H9 (cell line): ENCODE measurements at regions not wholly inside any gene's neighbourhood (a gene's known extent, or its start where the extent isn't known, plus 50 kb on each side); places are given as distances from the start of the nearest gene placed in this dataset.

Source experiments
- DNase-seq: peaks from one replicate; pipeline ENCODE4 v3.0.0-alpha.2; 2017
- H2AFZ ChIP-seq: one replicate; pipeline ENCODE4 v1.6.1; 2013; ENCODE audit warnings: mild to moderate bottlenecking, low read length, control low read depth, moderate library complexity
- H2AK5ac ChIP-seq: 2 replicates; pipeline ENCODE4 v1.6.1; 2013; ENCODE audit warnings: low read length, control low read depth, mixed read lengths; ENCODE audit not compliant: insufficient read length
- H2BK120ac ChIP-seq: one replicate; pipeline ENCODE4 v1.6.1; 2013; ENCODE audit warnings: low read depth, mild to moderate bottlenecking, low read length, control low read depth, inconsistent platforms; ENCODE audit not compliant: poor library complexity, severe bottlenecking
- H2BK12ac ChIP-seq: 2 replicates; pipeline ENCODE4 v1.6.1; 2013; ENCODE audit warnings: low read length, control low read depth, mixed read lengths, low read depth; ENCODE audit not compliant: insufficient read length
- H2BK15ac ChIP-seq: 2 replicates; pipeline ENCODE4 v1.6.1; 2013; ENCODE audit warnings: low read depth, low read length, control low read depth
- H2BK20ac ChIP-seq: one replicate; pipeline ENCODE4 v1.6.1; 2013; ENCODE audit warnings: low read depth, mild to moderate bottlenecking, low read length, control low read depth, inconsistent platforms; ENCODE audit not compliant: poor library complexity, severe bottlenecking
- H2BK5ac ChIP-seq: 2 replicates; pipeline ENCODE4 v1.6.1; 2013; ENCODE audit warnings: low read length, control low read depth, mixed read lengths; ENCODE audit not compliant: insufficient read length
- H3K14ac ChIP-seq: 2 replicates; pipeline ENCODE4 v1.6.1; 2013; ENCODE audit warnings: low read length, control low read depth; ENCODE audit not compliant: insufficient read depth
- H3K18ac ChIP-seq: 2 replicates; pipeline ENCODE4 v1.6.1; 2013; ENCODE audit warnings: low read depth, mild to moderate bottlenecking, mixed read lengths, low read length, control low read depth; ENCODE audit not compliant: insufficient read length
- H3K23ac ChIP-seq: 2 replicates; pipeline ENCODE4 v1.6.1; 2013; ENCODE audit warnings: low read length, control low read depth, mixed read lengths, low read depth; ENCODE audit not compliant: insufficient read length
- H3K23me2 ChIP-seq: 2 replicates; pipeline ENCODE4 v1.6.1; 2013; ENCODE audit warnings: low read depth, mild to moderate bottlenecking, mixed read lengths, low read length, control low read depth; ENCODE audit not compliant: insufficient read length, poor library complexity, severe bottlenecking
- H3K27ac ChIP-seq: 2 replicates; pipeline ENCODE4 v1.5.1; 2013; ENCODE audit warnings: low read length, control low read depth, mixed read lengths, low read depth; ENCODE audit not compliant: insufficient read length
- H3K27me3 ChIP-seq: 2 replicates; pipeline ENCODE4 v1.6.1; 2013; ENCODE audit warnings: low read length, control low read depth, inconsistent platforms; ENCODE audit not compliant: insufficient read depth
- H3K4ac ChIP-seq: 2 replicates; pipeline ENCODE4 v1.6.1; 2013; ENCODE audit warnings: low read depth, mild to moderate bottlenecking, control low read depth, inconsistent platforms, low read length, moderate library complexity
- H3K4me1 ChIP-seq: 2 replicates; pipeline ENCODE4 v1.6.1; 2013; ENCODE audit warnings: low read length, control low read depth, inconsistent platforms; ENCODE audit not compliant: insufficient read depth
- H3K4me2 ChIP-seq: 2 replicates; pipeline ENCODE4 v1.6.1; 2013; ENCODE audit warnings: low read length, control low read depth, mixed read lengths; ENCODE audit not compliant: insufficient read length, insufficient read depth
- H3K56ac ChIP-seq: 2 replicates; pipeline ENCODE4 v1.6.1; 2013; ENCODE audit warnings: low read depth, mild to moderate bottlenecking, mixed read lengths, low read length, control low read depth; ENCODE audit not compliant: insufficient read length
- H3K79me1 ChIP-seq: 2 replicates; pipeline ENCODE4 v1.6.1; 2013; ENCODE audit warnings: low read depth, mild to moderate bottlenecking, moderate library complexity, low read length, control low read depth, inconsistent platforms; ENCODE audit not compliant: insufficient read depth, poor library complexity, severe bottlenecking
- H3K79me2 ChIP-seq: 2 replicates; pipeline ENCODE4 v1.6.1; 2013; ENCODE audit warnings: low read length, control low read depth, inconsistent platforms; ENCODE audit not compliant: insufficient read depth
- H3K9ac ChIP-seq: 2 replicates; pipeline ENCODE4 v1.6.1; 2013; ENCODE audit warnings: low read length, control low read depth, mixed read lengths; ENCODE audit not compliant: insufficient read length; ENCODE audit errors: extremely low read depth
- H3K9me3 ChIP-seq: one replicate; pipeline ENCODE4 v1.6.1; 2013; ENCODE audit warnings: low read depth, low read length, inconsistent platforms; ENCODE audit not compliant: control insufficient read depth
- H3T11ph ChIP-seq: one replicate; pipeline ENCODE4 v1.6.1; 2013; ENCODE audit warnings: mild to moderate bottlenecking, low read length, control low read depth, inconsistent platforms
- H4K20me1 ChIP-seq: one replicate; pipeline ENCODE4 v1.6.1; 2013; ENCODE audit not compliant: control insufficient read depth, insufficient read length, insufficient read depth
- H4K5ac ChIP-seq: 2 replicates; pipeline ENCODE4 v1.6.1; 2013; ENCODE audit warnings: low read depth, mild to moderate bottlenecking, mixed read lengths, low read length, control low read depth; ENCODE audit not compliant: insufficient read length
- H4K8ac ChIP-seq: replicated peaks from 2 replicates; pipeline ENCODE4 v1.6.1; 2013; ENCODE audit warnings: low read length, control low read depth, mixed read lengths, low read depth; ENCODE audit not compliant: insufficient read length
- H4K91ac ChIP-seq: 2 replicates; pipeline ENCODE4 v1.6.1; 2013; ENCODE audit warnings: low read depth, mild to moderate bottlenecking, moderate library complexity, mixed read lengths, low read length, control low read depth; ENCODE audit not compliant: insufficient read length
- H3K27ac Mint-ChIP-seq, 3 experiments: 2 replicates in 2 of 3; 3 replicates in 1 of 3; pipeline ENCODE4 v1.8.0; 2020 to 2021; ENCODE audit warnings: mixed read lengths in 3 of 3, mild to moderate bottlenecking in 1 of 3, moderate library complexity in 1 of 3
- H3K27me3 Mint-ChIP-seq: 2 replicates; pipeline ENCODE4 v1.8.0; 2021; ENCODE audit warnings: low read depth, mild to moderate bottlenecking, moderate library complexity, mixed read lengths
- H3K36me3 Mint-ChIP-seq, 3 experiments: 2 replicates in 2 of 3; 3 replicates in 1 of 3; pipeline ENCODE4 v1.8.0; 2020 to 2021; ENCODE audit warnings: low read depth in 3 of 3, mixed read lengths in 3 of 3; ENCODE audit not compliant: insufficient read depth in 1 of 3
- H3K4me1 Mint-ChIP-seq, 2 experiments: 2 replicates each; pipeline ENCODE4 v1.8.0; 2020; ENCODE audit warnings: mixed read lengths in 2 of 2
- H3K4me3 Mint-ChIP-seq, 2 experiments: 2 replicates in 1 of 2; 3 replicates in 1 of 2; pipeline ENCODE4 v1.8.0; 2020 to 2021; ENCODE audit warnings: mild to moderate bottlenecking in 2 of 2, mixed read lengths in 2 of 2, moderate library complexity in 1 of 2
- H3K9me3 Mint-ChIP-seq, 2 experiments: 2 replicates in 1 of 2; 3 replicates in 1 of 2; pipeline ENCODE4 v1.8.0; 2020; ENCODE audit warnings: mild to moderate bottlenecking in 2 of 2, mixed read lengths in 2 of 2, moderate library complexity in 1 of 2
- CTCF ChIP-seq: fragments of 200-600 bp; sonication (generic); conservative IDR thresholded peaks from 3 replicates; pipeline ENCODE4 v1.8.0; 2021; ENCODE audit warnings: antibody characterized with exemption, mild to moderate bottlenecking
- WGBS: extraction: QIAGEN DNeasy Blood & Tissue Kit; methylation state at CpG from one replicate; pipeline ENCODE4 v1.1.7; 2013; ENCODE audit warnings: missing lambda C conversion rate, low lambda C conversion rate, mixed read lengths; ENCODE audit not compliant: insufficient read length; ENCODE audit errors: extremely low coverage; 5-methylcytosine and 5-hydroxymethylcytosine counted together

GRCh38 chr1:91171898-91172297, 150.1 kb upstream of the ZNF644 start:
- no peak overlapping the region for H3K23ac ChIP-seq
- Mint-ChIP-seq H3K36me3 (no peaks in the 10 kb centered on the region), H3K27me3 (peaks cover 2% of the 10 kb centered on the region; the same call in 1 of the 2 replicates), H3K4me3 (no peak overlapping the region), H3K4me1 (no peaks in the 10 kb centered on the region), H3K27ac (no peak overlapping the region), H3K9me3 (no peaks in the 10 kb centered on the region)
- H3K4me2 ChIP-seq = no peak overlapping the region
- H3K9ac ChIP-seq = no peak overlapping the region
- H3K4me1 ChIP-seq = no peaks in the 10 kb centered on the region
- H2BK20ac ChIP-seq = no peak overlapping the region
- H4K8ac ChIP-seq = no peak overlapping the region
- H3K27me3 ChIP-seq = no peaks in the 10 kb centered on the region
- no peak overlapping the region for H2BK120ac ChIP-seq
- TF ChIP-seq CTCF = no peak
- no peak overlapping the region for H3K27ac ChIP-seq
- WGBS = no CpG with 5 or more reads among the region's 7 CpGs
- DNase-seq = no peak
- no peak overlapping the region for H3K4ac ChIP-seq
- no peak overlapping the region for H2BK12ac ChIP-seq
- H2AFZ ChIP-seq = no peak overlapping the region
- no peak overlapping the region for H3K56ac ChIP-seq
- H2AK5ac ChIP-seq = no peak overlapping the region
- no peaks in the 10 kb centered on the region for H3K79me2 ChIP-seq
- H2BK15ac ChIP-seq = no peak overlapping the region
- H3K23me2 ChIP-seq = no peaks in the 10 kb centered on the region
- no peak overlapping the region for H2BK5ac ChIP-seq
- no peak overlapping the region for H3K14ac ChIP-seq
- no peaks in the 10 kb centered on the region for H3K79me1 ChIP-seq
- H3K9me3 ChIP-seq = no peaks in the 10 kb centered on the region
- no peak overlapping the region for H3K18ac ChIP-seq
- H4K20me1 ChIP-seq = no peaks in the 10 kb centered on the region
- no peak overlapping the region for H3T11ph ChIP-seq
- no peak overlapping the region for H4K5ac ChIP-seq
- H4K91ac ChIP-seq = no peak overlapping the region
